Middle frontal gyrus (tissue), 1 donor: ENCODE measurements at regions not wholly inside any gene's neighbourhood (a gene's known extent, or its start where the extent isn't known, plus 50 kb on each side); places are given as distances from the start of the nearest gene placed in this dataset.
"Not testable (repeated sequence)": the region's sequence is repeated elsewhere in the genome, so short reads cannot be mapped to it uniquely, and the experiment has no call there.

Source experiments
- DNase-seq: peaks from one replicate; pipeline ENCODE4 v3.0.0-alpha.2; 2015; ENCODE audit warnings: low spot score; ENCODE audit errors: extremely low spot score

DNA sequence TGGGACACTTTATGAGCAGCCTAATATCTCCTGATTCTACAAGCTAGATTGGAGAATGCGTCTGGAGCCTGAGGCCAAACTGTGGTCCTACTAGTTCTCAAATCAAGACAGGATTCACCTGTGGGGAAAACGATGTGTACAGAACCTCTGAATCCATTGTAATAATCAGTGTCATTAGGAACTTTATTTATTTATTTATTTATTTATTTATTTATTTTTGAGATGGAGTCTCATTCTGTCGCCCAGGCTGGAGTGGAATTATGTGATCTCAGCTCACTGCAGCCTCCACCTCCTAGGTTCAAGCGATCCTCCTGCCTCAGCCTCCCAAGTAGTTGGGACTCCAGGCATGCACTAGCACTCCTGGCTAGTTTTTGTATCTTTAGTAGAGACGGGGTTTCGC, 52.6 kb upstream of the KIF26B start:
- not testable (repeated sequence) for DNase-seq

DNA sequence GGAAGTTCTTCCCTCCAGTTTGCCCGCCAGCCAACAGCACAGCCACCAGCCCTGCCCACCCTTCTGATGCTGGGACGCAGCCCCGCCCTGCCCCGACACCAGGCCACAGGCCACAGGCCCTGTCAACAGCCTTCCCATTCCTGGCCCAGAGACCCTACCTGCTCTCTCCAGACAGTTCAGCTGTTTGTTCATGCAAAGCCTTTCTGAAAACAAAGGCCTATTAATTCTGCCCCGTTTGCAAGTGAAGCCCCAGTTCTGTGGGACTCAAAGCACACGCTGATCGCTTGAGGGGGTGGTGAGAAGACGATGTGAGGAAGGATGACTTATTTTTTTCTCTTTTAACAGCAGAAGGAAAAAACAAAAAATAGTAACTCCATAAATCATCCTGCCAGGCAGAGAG, 55.4 kb upstream of the KIF26B start:
- DNase-seq, result no peak

DNA sequence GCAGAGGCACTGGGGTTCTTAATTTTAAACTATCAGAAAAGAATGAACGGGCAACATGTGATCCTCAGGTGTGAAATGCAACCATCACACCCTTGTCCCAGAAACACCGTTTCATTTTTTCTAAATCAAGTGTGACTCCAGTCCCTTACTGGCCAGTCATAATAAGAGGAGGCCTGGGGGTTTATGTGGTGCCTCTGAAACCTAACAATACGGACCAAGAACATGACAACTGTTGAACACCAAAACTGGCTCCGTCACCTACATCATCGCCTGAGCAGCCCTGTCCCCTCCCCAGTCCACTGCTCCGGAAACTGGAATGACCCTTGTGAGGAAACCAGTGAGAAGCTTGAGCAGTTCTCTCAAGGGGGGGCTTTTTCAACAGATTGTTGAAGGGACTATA, 55.9 kb upstream of the KIF26B start:
- no peak for DNase-seq

DNA sequence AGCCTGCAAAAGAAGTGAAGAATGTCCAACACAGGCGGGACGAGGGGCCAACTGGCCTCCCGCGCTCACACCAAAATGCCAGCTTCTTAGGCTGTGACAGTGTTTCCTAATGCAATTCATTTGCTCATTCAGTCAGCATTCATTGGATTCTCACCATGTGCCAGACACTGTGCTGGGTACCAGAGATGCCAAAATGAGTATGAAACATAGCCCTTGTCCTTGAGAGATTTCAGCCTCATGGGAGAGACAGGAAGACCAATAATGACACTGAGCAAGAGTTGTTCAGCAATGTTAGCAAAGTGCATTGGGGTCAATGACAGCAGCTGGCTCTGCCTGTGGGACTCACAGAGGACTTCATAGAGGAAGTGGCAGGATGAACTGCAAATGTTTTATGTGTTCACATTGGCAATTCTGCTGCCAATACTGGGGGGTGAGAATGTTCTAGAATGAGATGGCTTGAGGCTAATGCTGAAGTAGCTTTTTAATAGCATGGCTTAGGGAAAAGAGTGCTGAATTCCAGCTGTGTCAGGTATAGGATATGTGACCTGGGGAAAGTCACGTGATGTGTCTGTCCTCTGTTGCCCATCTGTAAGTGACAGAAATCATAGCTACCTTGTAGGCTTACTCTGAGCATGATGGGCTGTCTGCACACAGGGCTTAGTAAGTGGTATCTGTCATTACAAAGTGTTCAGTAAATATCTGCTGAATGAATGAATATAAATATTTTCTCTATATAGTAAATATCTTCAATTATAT, 58.3 kb upstream of the KIF26B start:
- DNase-seq, result no peak

DNA sequence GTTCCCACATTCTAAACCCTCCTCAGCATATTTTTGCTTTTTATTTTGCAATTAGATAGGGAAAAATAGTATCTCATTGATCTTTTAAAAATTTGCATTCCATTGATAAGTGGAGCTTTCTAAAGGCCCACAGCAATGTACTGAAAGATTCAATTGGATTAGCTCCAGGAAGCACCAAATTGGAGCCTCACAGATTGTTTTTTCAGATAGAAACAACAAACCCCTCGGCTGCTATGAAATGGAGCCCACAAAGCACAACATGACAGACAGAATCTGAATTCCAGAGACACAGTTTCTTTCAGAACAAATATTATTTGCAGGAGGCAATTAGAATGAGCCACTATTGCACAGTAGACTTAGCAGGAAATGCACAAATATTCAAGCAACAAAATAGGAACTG, 58.9 kb upstream of the KIF26B start:
- no peak for DNase-seq

DNA sequence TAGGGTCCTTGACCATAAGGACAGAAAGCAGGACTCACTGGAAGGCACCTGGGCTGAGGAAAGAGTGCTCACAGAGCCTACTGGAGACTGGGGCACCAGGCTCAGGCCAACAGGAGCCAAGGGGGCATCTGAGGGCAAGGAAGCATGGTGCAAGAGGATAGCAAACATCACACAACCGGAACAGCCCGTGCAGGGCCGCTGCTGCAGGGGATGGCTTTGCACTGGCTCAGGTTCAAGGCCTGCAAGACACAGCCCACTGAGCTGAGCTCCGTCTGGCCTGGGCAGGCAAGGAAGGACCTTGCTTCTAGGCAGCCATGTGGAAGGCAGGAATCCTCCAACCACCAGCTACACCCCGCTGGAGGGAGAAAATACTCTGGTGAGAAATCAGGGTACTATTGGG, 59.8 kb upstream of the KIF26B start:
- no peak for DNase-seq

DNA sequence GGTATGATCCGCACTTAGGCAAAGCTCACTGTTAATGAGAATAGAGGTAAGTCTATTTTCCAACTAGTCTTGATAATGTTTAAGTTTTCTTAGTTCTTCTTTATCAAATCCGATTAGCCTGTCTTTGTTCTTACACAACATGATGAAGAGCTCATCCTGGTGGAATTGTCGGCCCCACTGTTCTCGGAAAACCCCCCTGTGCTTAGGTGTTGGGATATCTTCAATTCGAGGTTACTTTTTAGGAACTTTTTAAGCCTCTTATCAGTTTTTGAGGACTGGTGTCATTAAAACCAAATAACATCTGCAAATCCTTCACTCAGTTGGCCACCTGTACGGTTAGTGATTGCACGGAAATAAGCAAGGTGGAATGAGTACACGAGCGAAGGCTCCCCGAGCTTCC, 60.7 kb upstream of the KIF26B start:
- no peak for DNase-seq

DNA sequence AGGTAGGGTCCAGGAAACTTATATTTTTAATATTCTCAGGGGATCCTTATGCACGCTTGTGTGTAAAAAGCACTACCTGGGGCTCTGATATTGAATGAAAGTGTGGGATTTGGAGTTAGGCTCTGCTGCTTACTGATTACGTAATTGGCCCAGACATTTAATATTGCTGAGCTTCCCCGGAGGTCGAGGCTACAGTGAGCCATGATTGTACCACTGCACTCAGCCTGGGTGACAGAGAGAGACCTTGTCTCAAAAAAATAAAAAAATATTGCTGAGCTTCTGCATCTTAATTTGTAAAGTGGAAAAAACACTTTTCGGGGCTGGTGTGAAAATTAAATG, 62.2 kb upstream of the KIF26B start:
- no peak for DNase-seq

DNA sequence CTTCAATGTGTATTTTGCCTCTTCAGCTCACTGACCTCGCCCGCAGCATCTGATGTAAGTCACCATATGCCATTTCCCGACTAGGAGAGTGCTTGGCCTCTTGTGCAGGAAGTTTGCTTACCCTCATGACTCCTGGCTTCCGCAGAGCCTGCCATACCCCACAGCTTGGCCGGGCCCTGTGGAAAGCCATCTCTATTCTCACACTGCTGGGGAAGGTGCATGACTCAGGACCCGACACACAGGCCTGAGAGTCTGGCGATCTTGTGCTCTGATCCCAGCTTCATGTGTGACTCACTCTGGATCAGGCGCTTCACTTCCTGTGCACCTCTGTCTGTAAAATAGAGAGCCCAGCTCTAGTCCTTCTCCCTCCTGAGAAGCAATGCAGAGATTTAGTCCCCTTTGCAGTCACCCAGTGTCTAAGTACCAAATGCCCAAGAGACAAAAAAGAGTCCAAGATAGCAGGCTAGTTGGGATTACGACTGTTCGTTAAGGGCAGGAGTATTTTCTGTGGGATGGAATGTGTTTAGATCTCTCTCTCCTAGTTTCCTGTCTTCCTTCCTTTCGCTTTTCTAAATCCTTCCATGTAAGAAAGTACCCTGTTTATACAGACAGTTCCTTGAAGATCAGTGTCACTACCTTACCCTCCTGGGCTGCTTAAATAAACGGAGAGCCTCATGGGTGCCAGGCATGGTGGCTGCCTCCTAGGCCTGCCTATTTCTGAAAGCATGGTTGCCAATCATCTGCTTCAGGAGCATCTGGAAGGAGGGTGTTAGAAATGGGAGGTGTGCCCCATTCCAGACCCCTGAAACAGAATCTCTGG, 62.8 kb upstream of the KIF26B start:
- DNase-seq, result no peak

DNA sequence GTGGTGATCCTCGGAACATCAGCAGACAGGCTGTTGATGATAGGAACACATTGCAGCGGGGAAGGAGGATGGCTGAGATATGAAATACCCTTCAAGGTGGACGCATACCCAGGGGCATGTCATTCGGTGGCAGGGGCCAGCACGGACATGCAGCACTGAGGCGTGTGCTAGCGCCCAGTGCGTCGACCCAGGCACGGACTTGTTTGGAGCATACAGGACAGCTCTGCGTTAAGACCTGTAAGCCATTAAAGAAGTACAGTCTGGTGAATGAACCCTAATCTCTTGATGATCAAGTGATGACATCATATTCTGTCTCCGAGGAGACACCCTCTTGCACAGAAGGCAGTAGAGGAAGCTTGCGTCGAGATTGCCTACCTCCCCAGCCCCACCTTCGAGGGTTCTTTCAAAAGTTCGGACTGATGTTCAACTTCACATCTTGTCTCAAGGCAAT, 63.6 kb upstream of the KIF26B start:
- no peak for DNase-seq

DNA sequence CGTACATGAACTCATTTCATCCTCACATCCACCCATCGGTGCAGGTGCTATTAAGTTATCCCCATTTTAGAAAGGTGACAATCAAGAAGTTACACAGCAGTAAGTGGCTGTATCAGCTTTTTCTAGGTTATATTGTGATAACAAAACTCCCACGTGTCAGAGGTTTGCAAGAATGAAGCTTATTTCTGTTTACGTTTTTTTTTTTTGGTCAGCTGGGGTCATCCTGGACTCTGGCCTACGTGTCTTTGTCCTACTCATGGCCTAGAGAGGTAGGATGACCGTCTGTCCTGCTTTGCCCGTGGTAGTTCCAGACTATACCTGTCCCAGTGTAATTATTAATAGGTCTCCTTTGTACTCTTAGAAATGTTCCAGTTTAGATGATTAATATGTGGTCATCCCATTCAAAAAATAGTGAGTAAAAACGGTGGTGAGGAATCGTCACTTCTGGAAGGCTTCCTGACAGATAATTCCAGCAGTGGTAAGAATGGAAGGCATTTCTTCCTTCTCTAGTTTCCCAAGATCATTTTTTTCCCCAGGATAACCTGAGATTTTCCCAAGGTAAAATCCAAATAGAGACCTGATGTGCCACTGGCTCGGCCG, 64.2 kb upstream of the KIF26B start:
- DNase-seq, result no peak

DNA sequence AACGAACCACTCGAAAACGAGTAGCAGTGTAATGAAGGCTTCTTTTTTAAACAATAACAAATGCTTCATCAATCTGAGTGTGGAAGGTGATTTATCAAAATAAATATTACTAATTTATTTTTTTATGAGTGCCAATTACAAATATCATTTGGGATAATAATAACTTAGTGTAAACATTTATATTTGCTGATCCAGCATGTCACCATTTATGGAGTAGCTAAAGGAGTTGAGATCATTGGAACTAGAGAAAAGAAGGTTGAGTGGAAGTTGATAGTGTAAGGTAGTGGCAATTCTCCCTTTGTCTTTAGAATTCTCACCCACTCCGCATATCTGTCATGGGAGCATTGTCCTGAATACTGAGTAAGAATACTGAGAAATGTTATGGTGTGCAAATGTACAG, 67.1 kb upstream of the KIF26B start:
- no peak for DNase-seq

DNA sequence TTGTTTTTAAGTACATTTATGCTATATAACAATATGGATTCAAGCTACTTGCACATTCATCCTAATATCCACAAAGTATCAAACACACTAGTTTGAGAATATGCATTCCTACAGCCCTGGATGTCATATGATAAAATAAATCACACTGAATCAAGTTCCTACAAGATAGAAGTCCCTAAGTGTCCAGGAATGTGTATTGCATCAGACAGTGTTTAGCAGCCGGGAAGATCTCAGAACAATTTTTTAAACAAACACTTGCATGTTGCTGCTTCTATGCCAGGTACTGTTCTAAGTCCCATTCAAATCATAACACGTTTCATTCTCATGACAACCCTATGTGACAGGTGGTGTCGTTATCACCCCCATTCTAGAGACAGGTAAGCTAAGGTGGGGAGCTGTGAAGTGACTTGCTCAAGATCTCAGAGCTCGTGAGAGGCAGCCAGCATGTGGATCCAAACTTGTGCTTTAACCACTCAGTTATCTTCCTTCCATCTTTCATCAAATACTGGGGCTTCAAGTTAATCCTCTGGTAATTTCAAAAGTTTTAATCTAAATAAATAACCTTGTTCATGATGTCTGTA, 68.3 kb upstream of the KIF26B start:
- no peak for DNase-seq

DNA sequence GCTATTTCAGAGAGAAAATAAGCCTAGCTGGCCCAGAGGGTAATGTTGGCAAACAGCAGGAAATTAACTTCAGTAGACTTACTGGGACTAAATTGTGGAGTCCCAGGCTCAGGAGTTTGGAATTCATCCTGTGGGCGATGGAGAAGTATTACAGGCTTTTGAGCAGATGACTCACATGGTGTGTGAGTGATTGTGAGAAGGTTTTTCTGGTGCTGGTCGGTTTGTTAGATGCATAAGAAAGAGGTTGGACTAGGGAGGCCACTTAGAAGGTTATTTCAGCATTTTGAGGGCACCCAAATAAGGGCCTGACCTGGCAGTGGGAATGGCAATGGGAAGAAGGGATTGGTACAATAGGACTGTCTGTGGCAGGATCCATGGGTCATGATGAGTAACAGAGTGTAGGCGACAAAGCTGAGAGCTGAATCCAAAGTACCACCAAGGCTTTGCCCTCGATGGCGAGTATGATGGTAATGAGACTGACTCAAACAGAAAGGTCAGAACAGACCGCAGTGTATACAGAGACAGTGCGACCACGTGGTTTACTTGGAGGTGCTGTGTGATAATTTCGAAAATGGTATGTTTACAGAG, 69.2 kb upstream of the KIF26B start:
- no peak for DNase-seq

DNA sequence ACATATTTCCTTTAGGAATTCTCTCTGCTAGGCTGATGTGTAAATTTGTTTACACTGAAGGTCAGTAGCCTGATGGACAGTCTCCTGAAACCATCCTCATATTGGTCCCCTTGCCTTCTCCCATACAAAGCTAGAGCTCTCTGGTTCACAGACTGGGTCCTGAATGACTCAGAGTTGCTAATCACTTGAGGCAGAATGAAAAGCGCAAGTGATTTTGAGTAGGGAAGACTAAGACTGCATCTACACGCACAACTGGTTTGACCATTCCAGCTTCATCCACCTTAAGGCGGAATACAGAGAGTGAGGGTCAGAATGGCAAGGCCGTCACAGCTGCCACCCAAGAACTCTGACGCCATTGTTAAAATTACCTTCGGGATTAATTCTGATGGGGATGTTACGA, 70.2 kb upstream of the KIF26B start:
- no peak for DNase-seq

DNA sequence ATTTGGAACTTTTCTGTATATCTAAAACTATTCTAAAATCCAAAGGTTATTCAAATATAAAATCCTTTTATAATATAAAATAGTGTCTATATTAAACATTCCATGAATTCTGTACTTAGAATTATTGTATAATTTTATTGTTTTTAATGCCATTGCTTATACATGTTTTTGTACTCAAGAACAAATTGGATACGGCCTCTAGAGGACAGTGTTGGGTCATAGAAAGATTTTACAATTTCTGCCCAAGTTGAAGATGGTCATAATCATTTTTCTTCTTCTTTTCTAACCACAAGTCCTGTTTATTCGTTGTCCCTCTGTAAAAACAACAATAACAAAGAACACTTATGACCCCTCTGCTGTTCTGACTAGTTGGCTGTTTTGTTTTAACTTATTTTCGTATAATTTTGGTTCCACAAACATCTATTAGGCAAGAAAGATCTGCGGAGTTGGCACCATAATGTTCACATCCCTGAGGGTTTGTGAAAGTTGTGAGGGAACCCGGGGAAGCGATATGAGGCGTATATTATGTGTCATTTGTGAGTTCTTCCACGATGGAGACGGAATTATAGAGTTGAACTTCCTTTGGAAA, 75.7 kb upstream of the KIF26B start:
- no peak for DNase-seq

DNA sequence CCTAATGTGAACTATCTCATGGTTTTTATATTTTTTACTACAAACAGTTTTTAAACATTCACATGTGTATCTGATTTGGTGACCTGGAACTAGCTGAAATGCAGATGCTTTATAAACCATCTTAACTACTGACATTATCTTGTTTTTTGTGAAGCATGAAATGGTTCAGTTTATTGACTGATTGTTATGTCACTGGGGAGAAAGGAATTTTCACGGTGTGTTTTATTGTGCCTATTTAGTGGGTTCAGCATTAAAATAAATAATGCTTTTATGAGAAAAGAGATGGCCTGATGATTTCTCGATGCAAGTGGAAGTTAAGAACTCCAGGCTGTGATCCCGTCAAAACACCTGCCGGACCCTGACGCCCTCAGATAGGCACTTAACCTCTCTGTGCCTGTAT, 79.9 kb upstream of the KIF26B start:
- no peak for DNase-seq

DNA sequence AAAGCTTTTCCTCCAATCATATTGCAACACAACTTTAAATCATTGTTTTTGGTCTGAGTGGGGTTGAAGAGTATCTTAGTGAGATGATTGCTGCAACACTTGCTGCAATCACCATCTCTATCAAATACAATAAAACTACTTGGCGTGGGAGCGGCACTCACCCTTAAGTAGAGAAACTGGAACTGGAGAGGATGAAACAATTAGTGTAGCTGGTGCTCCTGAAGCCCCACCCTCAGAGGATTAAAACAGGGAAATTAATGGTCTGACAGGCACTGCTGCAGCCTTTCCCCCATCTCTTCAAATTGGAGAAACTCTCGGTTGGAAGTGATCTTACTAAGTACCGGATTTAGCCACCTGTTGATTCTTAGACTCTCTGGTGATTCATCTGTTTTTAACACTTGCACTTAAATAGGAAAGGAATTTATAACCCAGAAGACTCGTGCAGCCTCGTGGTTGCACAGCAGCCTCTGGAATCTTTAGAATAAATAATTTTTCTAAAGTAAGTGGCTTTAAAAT, 80.5 kb upstream of the KIF26B start:
- DNase-seq, result no peak

DNA sequence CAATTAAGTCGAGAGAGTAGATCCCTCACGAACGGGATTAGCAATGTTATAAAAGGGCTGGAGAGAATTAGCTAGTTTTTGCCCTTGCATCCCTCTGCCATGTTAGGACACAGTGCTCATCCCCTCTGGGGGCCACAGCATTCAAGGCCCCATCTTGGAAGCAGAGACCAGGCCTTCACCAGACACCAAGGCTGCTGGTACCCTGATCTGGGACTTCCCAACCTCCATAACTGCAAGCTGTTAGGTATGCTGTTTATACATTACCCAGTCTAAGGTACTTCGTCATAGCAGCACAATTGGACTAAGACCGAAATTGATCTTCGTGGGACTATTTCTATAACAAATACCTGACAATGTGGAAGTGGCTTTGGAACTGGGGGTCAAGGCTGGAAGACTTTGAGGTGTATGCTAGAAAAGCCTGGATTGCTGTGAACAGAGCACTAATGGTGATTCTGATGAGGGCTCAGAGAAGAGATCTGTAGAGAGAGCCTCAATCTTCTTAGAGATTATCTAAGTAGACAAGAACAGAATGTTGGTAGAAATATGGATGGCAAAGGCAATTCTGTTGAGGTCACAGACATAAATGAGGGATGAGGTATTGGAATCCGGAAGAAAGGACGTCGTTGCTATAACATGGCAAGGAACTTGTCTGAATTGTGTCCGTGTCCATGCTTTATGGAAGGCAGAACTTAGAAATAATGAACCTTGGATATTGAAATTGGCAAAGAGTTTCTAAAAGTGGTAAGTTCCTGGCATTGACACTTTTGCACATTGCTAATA, 83.8 kb upstream of the KIF26B start:
- DNase-seq, result no peak

DNA sequence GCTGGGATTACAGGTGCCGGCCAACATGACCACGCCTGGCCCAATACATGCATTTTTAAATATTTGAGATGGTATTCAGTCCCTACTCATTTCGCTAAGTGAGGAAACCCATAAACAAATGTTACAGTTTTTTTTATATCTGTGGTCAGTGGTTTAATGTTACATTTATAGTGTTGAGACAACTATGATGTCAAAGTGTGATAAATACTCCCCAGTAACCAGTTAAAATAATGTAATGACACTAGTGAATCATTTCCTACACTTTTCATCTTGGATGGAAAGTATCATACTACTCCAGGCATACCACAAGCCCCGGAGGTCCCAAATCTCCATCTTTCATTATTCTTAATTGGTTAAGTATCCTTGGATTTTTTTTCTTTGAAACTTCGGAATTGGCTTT, 87.5 kb upstream of the KIF26B start:
- DNase-seq, result no peak
